Trophoblast cell (in vitro differentiated cells and primary cell): ENCODE measurements at regions not wholly inside any gene's neighbourhood (a gene's known extent, or its start where the extent isn't known, plus 50 kb on each side); places are given as distances from the start of the nearest gene placed in this dataset.

ENCODE experiments used
- DNase-seq, 2 donors: peaks; one replicate each; pipeline ENCODE4 v3.0.0-alpha.2; 2016
- H2AFZ ChIP-seq: 2 replicates; pipeline ENCODE4 v1.6.1; 2013; ENCODE audit warnings: low read length, moderate library complexity, mild to moderate bottlenecking; ENCODE audit not compliant: insufficient read depth, poor library complexity
- H2AK5ac ChIP-seq: 2 replicates; pipeline ENCODE4 v1.6.1; 2013; ENCODE audit warnings: mild to moderate bottlenecking, low read length
- H2BK120ac ChIP-seq: 2 replicates; pipeline ENCODE4 v1.6.1; 2013; ENCODE audit warnings: low read length, mild to moderate bottlenecking, moderate library complexity; ENCODE audit not compliant: insufficient read depth, poor library complexity
- H2BK12ac ChIP-seq: 2 replicates; pipeline ENCODE4 v1.6.1; 2013; ENCODE audit warnings: mild to moderate bottlenecking, low read length, moderate library complexity
- H2BK5ac ChIP-seq: 2 replicates; pipeline ENCODE4 v1.6.1; 2013; ENCODE audit warnings: low read length, low read depth, moderate library complexity, mild to moderate bottlenecking; ENCODE audit not compliant: poor library complexity
- H3K14ac ChIP-seq: 2 replicates; pipeline ENCODE4 v1.6.1; 2013; ENCODE audit warnings: mild to moderate bottlenecking, low read length
- H3K18ac ChIP-seq: 2 replicates; pipeline ENCODE4 v1.6.1; 2013; ENCODE audit warnings: mild to moderate bottlenecking, low read length
- H3K23ac ChIP-seq: 2 replicates; pipeline ENCODE4 v1.6.1; 2013; ENCODE audit warnings: low read length
- H3K27ac ChIP-seq: 2 replicates; pipeline ENCODE4 v1.5.1; 2013; ENCODE audit warnings: low read depth, mild to moderate bottlenecking, inconsistent platforms, low read length, moderate library complexity
- H3K27me3 ChIP-seq: 2 replicates; pipeline ENCODE4 v1.6.1; 2013; ENCODE audit warnings: inconsistent platforms, mild to moderate bottlenecking, low read length, moderate library complexity; ENCODE audit not compliant: insufficient read depth
- H3K36me3 ChIP-seq, 2 experiments: 1 replicate in 1 of 2; 2 replicates in 1 of 2; pipeline ENCODE4 v1.6.1; 2013; ENCODE audit warnings: low read length in 2 of 2, mild to moderate bottlenecking in 2 of 2, moderate library complexity in 1 of 2; ENCODE audit not compliant: insufficient read depth in 2 of 2, control insufficient read depth in 1 of 2
- H3K4ac ChIP-seq: 2 replicates; pipeline ENCODE4 v1.6.1; 2013; ENCODE audit warnings: low read depth, mild to moderate bottlenecking, low read length, moderate library complexity
- H3K4me1 ChIP-seq, 2 experiments: 1 replicate in 1 of 2; 2 replicates in 1 of 2; pipeline ENCODE4 v1.6.1; 2013; ENCODE audit warnings: low read length in 2 of 2, mild to moderate bottlenecking in 2 of 2, moderate library complexity in 1 of 2; ENCODE audit not compliant: insufficient read depth in 2 of 2, control insufficient read depth in 1 of 2
- H3K4me2 ChIP-seq: 2 replicates; pipeline ENCODE4 v1.6.1; 2013; ENCODE audit warnings: inconsistent platforms, mild to moderate bottlenecking, low read length, moderate library complexity
- H3K4me3 ChIP-seq: 2 replicates; pipeline ENCODE4 v1.5.1; 2013; ENCODE audit warnings: mild to moderate bottlenecking, low read depth, low read length, inconsistent platforms
- H3K79me1 ChIP-seq: one replicate; pipeline ENCODE4 v1.6.1; 2013; ENCODE audit warnings: low read length
- H3K79me2 ChIP-seq: 2 replicates; pipeline ENCODE4 v1.6.1; 2013; ENCODE audit warnings: low read length, mild to moderate bottlenecking; ENCODE audit not compliant: control insufficient read depth, insufficient read depth, poor library complexity
- H3K9ac ChIP-seq: 2 replicates; pipeline ENCODE4 v1.6.1; 2013; ENCODE audit warnings: mild to moderate bottlenecking, low read length
- H3K9me3 ChIP-seq: 2 replicates; pipeline ENCODE4 v1.6.1; 2013; ENCODE audit warnings: low read depth, mild to moderate bottlenecking, control low read depth, inconsistent platforms, low read length; ENCODE audit not compliant: insufficient read depth
- H4K12ac ChIP-seq: 2 replicates; pipeline ENCODE4 v1.6.1; 2013; ENCODE audit warnings: low read depth, mild to moderate bottlenecking, low read length, moderate library complexity
- H4K8ac ChIP-seq: 2 replicates; pipeline ENCODE4 v1.6.1; 2013; ENCODE audit warnings: low read depth, mild to moderate bottlenecking, low read length, moderate library complexity
- H4K91ac ChIP-seq: one replicate; pipeline ENCODE4 v1.6.1; 2013; ENCODE audit warnings: low read depth, mild to moderate bottlenecking, low read length, moderate library complexity
- WGBS: extraction: QIAGEN DNeasy Blood & Tissue Kit; methylation state at CpG from one replicate; pipeline ENCODE4 v1.1.7; 2013; ENCODE audit warnings: missing lambda C conversion rate; ENCODE audit not compliant: insufficient read length, insufficient coverage; ENCODE audit errors: extremely low coverage; 5-methylcytosine and 5-hydroxymethylcytosine counted together

- Histone ChIP-seq H3K4ac (no peak overlapping the region), H4K12ac (no peak overlapping the region), H3K23ac (no peak overlapping the region), H3K79me2 (no peaks in the 10 kb centered on the region), H2AFZ (no peak overlapping the region), H4K8ac (no peak overlapping the region), H3K36me3 (no peaks in the 10 kb centered on the region), H3K4me3 (no peak overlapping the region), H3K4me2 (no peak overlapping the region), H3K18ac (no peak overlapping the region), H3K27me3 (no peaks in the 10 kb centered on the region), H3K4me1 (no peaks in the 10 kb centered on the region), H2BK5ac (no peak overlapping the region), H2AK5ac (no peak overlapping the region), H2BK12ac (no peak overlapping the region), H3K9me3 (no peaks in the 10 kb centered on the region), H3K27ac (no peak overlapping the region), H3K79me1 (no peaks in the 10 kb centered on the region), H3K9ac (no peak overlapping the region), H2BK120ac (no peak overlapping the region), H3K14ac (no peak overlapping the region), H4K91ac (no peak overlapping the region)
- WGBS = no CpG with 5 or more reads among the region's 1 CpG
- DNase-seq = no peak
These were observed 528.3 kb upstream of the CFAP20DC start for GRCh38 chr3:59578129-59578528.

DNA sequence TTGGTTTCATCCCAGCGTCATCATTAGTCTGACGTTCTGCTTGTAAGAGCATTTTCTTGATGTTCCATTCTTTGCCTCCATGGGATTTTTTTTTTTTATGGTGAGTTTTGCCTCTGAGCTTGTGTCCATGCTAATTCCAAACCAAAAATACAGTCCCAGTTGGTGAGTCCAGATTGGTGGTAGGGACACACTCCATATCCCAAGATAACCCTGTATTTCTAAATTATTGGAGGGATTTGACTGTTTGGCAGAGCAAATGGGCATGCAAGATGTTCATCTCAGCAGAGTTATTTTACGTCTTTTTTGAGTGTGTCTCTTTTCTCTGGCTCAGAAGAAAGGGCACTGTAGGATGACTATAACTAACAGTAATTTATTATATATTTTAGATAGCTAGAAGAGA, 526.8 kb upstream of the CFAP20DC start:
- Histone ChIP-seq H2AFZ (no peak overlapping the region), H3K23ac (no peak overlapping the region), H3K27ac (no peak overlapping the region), H3K18ac (no peak overlapping the region), H3K9me3 (no peaks in the 10 kb centered on the region), H3K79me2 (no peaks in the 10 kb centered on the region), H3K79me1 (no peaks in the 10 kb centered on the region), H2AK5ac (no peak overlapping the region), H2BK5ac (no peak overlapping the region), H3K9ac (no peak overlapping the region), H3K4ac (no peak overlapping the region), H3K4me1 (no peaks in the 10 kb centered on the region), H3K4me3 (no peak overlapping the region), H2BK12ac (no peak overlapping the region), H2BK120ac (no peak overlapping the region), H3K4me2 (no peak overlapping the region), H4K91ac (no peak overlapping the region), H3K36me3 (no peaks in the 10 kb centered on the region), H3K27me3 (no peaks in the 10 kb centered on the region), H4K12ac (no peak overlapping the region), H3K14ac (no peak overlapping the region), H4K8ac (no peak overlapping the region)
- no CpG with 5 or more reads among the region's 3 CpGs for WGBS
- DNase-seq = no peak

- no peak overlapping the region for H3K27ac ChIP-seq
- peak; percentile 71 to 94 for DNase-seq
- no peak overlapping the region for H4K91ac ChIP-seq
- H3K4me3 ChIP-seq = no peak overlapping the region
- H2AK5ac ChIP-seq = no peak overlapping the region
- H3K23ac ChIP-seq = no peak overlapping the region
- H3K9me3 ChIP-seq = no peaks in the 10 kb centered on the region
- no peak overlapping the region for H3K4ac ChIP-seq
- H4K8ac ChIP-seq = no peak overlapping the region
- H3K14ac ChIP-seq = no peak overlapping the region
- H3K27me3 ChIP-seq = no peaks in the 10 kb centered on the region
- no peak overlapping the region for H2BK12ac ChIP-seq
- peaks cover 2% of the 10 kb centered on the region for H3K79me1 ChIP-seq
- H3K18ac ChIP-seq = no peak overlapping the region
- no peaks in the 10 kb centered on the region for H3K36me3 ChIP-seq
- no peaks in the 10 kb centered on the region for H3K79me2 ChIP-seq
- H3K4me2 ChIP-seq = no peak overlapping the region
- no peak overlapping the region for H2BK5ac ChIP-seq
- peaks cover 0 to 2% of the 10 kb centered on the region in 2 experiments for H3K4me1 ChIP-seq
- H2AFZ ChIP-seq = no peak overlapping the region
- H4K12ac ChIP-seq = no peak overlapping the region
- H2BK120ac ChIP-seq = no peak overlapping the region
- WGBS = no CpG with 5 or more reads among the region's 11 CpGs
- H3K9ac ChIP-seq = no peak overlapping the region
These were observed 525.5 kb upstream of the CFAP20DC start for GRCh38 chr3:59575113-59576001.

DNA sequence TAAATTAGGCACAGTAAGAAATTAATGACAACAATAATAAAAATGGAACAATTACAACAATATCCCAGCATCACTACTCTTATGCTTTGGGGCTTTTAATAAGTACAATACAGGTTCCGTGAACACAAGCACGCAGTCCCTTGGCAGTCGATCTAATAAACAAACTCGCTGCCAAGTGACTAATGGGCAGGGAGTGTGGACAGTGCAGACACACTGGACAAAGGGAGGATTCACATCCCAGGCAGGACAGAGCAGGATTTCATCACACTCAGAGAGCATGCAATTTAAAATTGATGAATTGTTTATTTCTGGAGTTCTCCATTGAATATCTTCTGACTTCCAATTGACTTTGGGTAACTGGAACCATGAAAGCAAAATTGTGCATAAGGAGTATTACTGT, 524.1 kb upstream of the CFAP20DC start:
- H3K18ac ChIP-seq = no peak overlapping the region
- no peak overlapping the region for H3K23ac ChIP-seq
- H3K14ac ChIP-seq = no peak overlapping the region
- no peak overlapping the region for H4K91ac ChIP-seq
- no peak overlapping the region for H2BK5ac ChIP-seq
- no peak overlapping the region for H3K9ac ChIP-seq
- no peak overlapping the region for H3K4ac ChIP-seq
- no peak for DNase-seq
- H3K27ac ChIP-seq = no peak overlapping the region
- no peak overlapping the region for H3K4me2 ChIP-seq
- H4K12ac ChIP-seq = no peak overlapping the region
- no peak overlapping the region for H2AK5ac ChIP-seq
- no peaks in the 10 kb centered on the region for H3K36me3 ChIP-seq
- H3K9me3 ChIP-seq = no peaks in the 10 kb centered on the region
- no peak overlapping the region for H2AFZ ChIP-seq
- peaks cover 0 to 3% of the 10 kb centered on the region in 2 experiments for H3K4me1 ChIP-seq
- no peak overlapping the region for H2BK12ac ChIP-seq
- no peaks in the 10 kb centered on the region for H3K79me2 ChIP-seq
- peaks cover 2% of the 10 kb centered on the region for H3K79me1 ChIP-seq
- H2BK120ac ChIP-seq = no peak overlapping the region
- H3K4me3 ChIP-seq = no peak overlapping the region
- no peaks in the 10 kb centered on the region for H3K27me3 ChIP-seq
- no peak overlapping the region for H4K8ac ChIP-seq
- WGBS = no CpG with 5 or more reads among the region's 4 CpGs
